ENCODE measurements at regions not wholly inside any gene's neighbourhood (a gene's known extent, or its start where the extent isn't known, plus 50 kb on each side); places are given as distances from the start of the nearest gene placed in this dataset.
"Not testable (repeated sequence)": the region's sequence is repeated elsewhere in the genome, so short reads cannot be mapped to it uniquely, and the experiment has no call there.

DNA sequence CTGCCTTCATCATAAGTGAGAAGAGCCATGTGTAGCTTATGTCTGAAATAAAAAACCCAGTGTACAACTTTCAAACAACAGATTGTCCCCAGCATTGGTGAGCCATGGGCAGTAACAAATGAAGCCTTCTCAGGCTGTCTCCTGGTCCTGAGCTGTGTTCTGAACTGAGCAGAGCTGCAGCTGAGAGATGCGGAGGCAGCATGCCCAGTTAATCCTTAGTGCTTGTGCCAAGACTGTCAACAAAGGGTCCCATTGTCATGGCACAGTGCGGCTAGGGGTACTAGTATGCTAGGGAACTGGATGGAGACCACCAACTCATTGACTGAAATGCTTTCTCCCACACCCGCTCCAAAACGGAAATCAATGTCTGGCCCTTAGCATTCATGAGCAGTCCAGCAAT lies 154.3 kb downstream of the RMST start:
- DNase-seq (ENCODE audit: low spot score), result no peak

DNA sequence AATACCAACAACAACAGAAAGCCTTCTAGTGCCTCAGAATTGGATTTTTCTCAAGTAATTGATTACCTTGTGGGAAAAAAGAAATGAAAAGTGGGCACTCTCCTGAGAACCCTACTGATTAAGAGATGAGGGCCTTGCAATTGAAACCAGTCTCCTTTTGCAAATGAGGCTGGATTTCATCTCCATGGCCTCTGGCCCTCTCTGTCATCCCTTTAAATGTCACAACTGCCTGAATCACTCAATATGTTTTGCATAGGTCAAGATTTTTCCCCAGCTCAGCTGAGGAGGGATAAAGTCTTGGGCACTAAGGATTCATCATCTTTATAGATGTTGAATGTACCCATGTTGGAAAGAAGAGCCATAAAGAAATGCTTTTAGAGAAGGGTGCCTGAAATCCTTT lies 166.4 kb downstream of the RMST start:
- no peak for DNase-seq (ENCODE audit: low spot score)

DNA sequence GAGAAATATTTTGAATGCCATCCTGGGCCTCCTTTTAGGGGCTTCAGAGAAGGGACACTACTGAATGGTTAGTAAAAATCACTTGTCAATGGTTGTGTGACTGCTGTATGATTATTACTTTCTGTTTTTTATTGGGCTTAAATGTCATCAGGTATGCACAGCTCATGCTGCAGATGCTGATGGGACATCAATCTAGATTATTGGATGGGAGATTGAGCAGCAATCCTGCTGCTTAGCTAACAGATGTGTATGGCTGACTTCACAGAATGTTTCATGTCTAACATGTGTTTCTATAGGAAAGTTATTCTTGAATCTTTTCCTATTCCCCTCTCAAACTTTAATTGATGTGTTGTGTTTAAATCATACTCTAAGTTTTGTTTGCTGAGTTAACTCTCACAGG lies 166.8 kb downstream of the RMST start:
- DNase-seq (ENCODE audit: low spot score), result no peak

GRCh38 chr12:97630356-97630755 lies 167.8 kb downstream of the RMST start:
- no peak for DNase-seq (ENCODE audit: low spot score)

DNA sequence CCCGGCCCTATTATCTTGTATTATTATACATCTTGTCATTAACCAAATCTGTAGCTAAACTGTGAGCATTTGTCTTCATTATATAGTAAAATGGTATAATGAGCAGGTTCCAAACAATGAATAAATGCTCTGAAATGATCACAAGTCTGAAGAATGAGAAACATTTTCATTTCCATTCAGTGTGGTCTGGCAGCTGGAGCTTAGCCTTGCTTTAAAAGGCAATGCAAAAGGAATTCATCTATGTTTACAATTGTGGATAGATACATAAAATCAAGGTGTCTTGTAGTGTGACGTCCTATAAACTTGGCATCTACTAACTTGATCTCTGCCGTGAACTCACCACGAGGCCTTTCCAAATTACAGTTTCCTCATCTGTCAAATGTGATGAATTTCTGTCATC lies 168.3 kb downstream of the RMST start:
- DNase-seq (ENCODE audit: low spot score), result no peak

DNA sequence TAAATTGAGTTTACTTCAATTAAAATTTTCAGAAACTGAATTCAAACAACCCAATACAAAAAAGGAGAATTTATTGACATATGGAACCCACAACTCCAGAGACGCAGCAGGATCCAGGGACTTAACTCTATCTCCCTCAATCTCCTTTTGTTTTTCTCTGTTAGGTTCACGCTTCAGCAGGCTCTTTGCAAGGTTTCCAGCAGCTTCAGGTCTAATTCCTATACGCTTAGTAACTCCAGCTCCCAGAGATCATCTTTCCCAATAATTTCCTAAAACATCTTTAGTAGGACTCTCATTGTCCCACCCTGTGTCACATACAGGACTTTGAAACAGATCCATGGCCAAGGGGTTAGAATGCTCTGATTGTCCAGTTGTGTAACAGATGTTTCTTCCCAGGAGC lies 175.2 kb downstream of the RMST start:
- DNase-seq (ENCODE audit: low spot score), result no peak

GRCh38 chr12:97638739-97639138 lies 176.1 kb downstream of the RMST start:
- no peak for DNase-seq (ENCODE audit: low spot score)

DNA sequence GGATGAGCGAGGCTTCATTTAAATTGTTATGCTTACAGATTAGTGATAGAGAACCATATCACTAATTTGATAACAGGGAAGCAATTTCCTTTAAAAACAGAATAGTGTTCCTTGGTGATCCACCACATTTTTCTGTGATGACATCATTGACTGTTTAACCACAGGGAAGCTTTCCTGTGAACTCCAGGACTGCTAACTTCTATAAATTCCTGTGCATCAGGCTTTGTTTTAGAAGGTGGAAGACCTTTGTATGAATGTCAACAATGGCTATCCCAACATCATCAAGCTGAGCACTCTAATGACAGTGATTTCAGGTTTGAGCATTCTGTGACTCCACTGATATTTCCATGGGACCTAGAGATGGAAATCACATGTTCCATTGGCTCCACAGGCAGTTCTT lies 177.1 kb downstream of the RMST start:
- DNase-seq (ENCODE audit: low spot score), result no peak

- DNase-seq (ENCODE audit: low spot score), result no peak
Measured at GRCh38 chr12:97640826-97641225, 178.2 kb downstream of the RMST start.

GRCh38 chr12:97642911-97643310 lies 180.3 kb downstream of the RMST start:
- no peak for DNase-seq (ENCODE audit: low spot score)

- DNase-seq (ENCODE audit: low spot score), result no peak
Measured at GRCh38 chr12:97643924-97644323, 181.3 kb downstream of the RMST start.

GRCh38 chr12:97645726-97646125 lies 183.1 kb downstream of the RMST start:
- no peak for DNase-seq (ENCODE audit: low spot score)

DNA sequence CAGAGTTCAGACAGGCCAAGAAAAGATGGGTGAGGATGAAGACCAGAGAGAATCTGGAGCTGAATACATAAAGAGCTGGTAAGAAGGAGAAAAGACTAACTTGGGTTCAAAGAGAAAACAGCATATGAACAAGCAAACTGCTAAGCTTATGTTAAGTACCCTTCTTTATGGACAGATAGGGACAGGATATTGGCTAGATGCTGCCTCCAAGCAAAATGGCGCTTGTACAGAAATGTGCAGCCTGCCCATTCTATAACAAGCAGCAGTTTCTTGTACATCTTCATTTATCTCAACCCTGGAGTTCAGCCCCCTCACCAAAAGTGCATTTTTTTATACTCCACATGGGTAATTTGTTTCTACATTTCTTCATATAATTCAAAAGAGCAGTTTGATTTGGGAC lies 184.5 kb downstream of the RMST start:
- no peak for DNase-seq (ENCODE audit: low spot score)

GRCh38 chr12:97650242-97650641 lies 187.6 kb downstream of the RMST start:
- no peak for DNase-seq (ENCODE audit: low spot score)

GRCh38 chr12:97656548-97656947 lies 193.9 kb downstream of the RMST start:
- not testable (repeated sequence) for DNase-seq (ENCODE audit: low spot score)

GRCh38 chr12:97659117-97659880 lies 196.7 kb downstream of the RMST start:
- DNase-seq (ENCODE audit: low spot score), result no peak

GRCh38 chr12:97666263-97666662 lies 203.7 kb downstream of the RMST start:
- no peak for DNase-seq (ENCODE audit: low spot score)

GRCh38 chr12:97672870-97673269 lies 210.3 kb downstream of the RMST start:
- no peak for DNase-seq (ENCODE audit: low spot score)

GRCh38 chr12:97680751-97681150 lies 218.1 kb downstream of the RMST start:
- DNase-seq (ENCODE audit: low spot score), result no peak

DNA sequence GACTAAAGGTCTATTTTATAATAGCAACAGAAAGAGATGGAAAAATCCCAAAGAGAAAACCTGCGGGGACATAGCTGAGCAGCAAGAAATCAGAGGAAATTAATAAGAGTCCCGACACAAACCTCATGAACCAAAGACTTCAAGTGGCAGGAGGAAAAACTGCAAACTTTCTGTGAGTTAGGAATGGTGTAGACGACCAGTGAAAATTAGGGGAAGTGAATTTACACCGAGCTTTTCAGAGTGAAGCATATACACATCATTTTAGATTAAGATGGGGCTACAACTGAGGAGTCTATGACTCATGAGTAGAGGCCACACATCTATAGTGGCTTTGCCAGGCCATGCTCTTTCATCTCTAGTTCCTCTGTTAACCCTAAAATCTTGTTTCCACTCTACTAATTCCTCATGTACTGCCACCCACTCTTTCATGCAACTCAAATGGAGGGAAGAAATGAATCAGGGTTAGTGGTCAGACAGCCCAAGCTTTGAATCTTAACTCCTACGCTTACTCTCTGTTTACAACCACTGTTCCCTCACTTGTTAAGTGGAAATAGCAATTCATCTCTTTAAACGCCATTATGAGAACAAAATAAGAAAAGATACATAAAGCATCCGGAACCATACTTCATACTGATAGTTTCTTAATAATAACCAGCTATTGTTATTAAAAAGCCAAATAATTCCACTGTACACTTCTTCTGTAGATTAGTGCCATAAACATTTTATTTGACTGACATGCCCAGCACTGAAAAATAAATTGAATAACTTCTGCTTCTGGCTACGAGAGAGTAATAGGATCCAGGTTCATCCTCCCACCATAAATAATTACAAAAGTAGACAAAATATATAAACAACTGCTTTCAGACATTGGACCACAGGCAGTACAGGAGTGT lies 219.3 kb downstream of the RMST start:
- no peak for DNase-seq (ENCODE audit: low spot score)

- no peak for DNase-seq (ENCODE audit: low spot score)
Measured at GRCh38 chr12:97685360-97685759, 222.8 kb downstream of the RMST start.

DNA sequence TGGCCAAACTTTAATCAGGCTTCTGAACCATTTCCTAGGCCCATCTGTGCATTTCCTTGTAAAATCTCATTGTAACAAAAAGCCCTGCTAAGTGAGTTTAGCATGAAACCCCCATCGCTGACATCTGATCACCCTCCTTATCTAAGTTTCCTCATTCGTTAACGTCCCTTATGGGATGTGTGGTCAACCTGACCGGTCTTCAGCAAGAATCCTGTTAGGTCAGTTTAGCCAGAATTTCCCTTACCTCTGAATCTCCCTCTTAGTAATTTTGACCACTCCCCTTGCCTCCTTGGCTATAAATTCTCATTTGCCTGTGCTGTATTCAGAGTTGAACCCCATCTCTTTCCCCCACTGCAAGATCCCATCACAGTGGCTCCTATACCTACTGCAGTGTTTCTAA lies 239.3 kb downstream of the RMST start:
- no peak for DNase-seq (ENCODE audit: low spot score)

DNA sequence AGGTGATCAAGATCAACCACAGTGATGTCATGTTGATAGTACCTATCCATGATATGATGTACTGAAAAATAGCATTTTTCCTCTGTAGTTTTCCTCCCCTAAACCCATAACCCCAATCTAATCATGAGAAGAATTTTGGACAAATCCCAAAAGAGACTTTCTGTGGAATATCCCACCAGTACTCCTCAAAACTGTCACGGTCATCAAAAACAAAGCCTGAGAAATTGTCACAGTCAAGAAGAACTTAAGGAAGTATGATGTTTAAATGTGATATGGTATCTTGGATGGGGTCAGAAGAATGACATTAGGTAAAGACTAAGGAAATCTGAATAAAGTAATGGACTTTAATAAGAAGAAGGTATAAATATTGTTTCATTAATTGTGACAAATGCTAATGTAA lies 248.8 kb downstream of the RMST start:
- DNase-seq (ENCODE audit: low spot score), result no peak
